HEK293 (cell line): ENCODE measurements at regions not wholly inside any gene's neighbourhood (a gene's known extent, or its start where the extent isn't known, plus 50 kb on each side); places are given as distances from the start of the nearest gene placed in this dataset.
A peak's percentile ranks its signal among the peaks of the same experiment; 100 is the strongest.

Experiments
- CTCF ChIA-PET: fragments of 350-600 bp; formaldehyde crosslinking; extraction: SDS; loops from one replicate; lab custom pipeline; 2021; ENCODE audit warnings: antibody characterized with exemption; lab: Yijun Ruan, JAX
- POLR2A ChIA-PET: fragments of 300-600 bp; formaldehyde crosslinking; extraction: SDS; loops from one replicate; lab custom pipeline; 2020; ENCODE audit warnings: antibody characterized with exemption, inconsistent platforms; lab: Yijun Ruan, JAX
- H3K27ac ChIP-seq: fragments of 200-500 bp; sonication (Bioruptor generic); 2 replicates; pipeline ENCODE4 v1.5.1; 2014; ENCODE audit warnings: low read depth, low read length, control low read depth, inconsistent platforms; ENCODE audit errors: extremely low read depth
- H3K36me3 ChIP-seq, 2 experiments: fragments of 200-500 bp in 1 of 2; sonication (Bioruptor generic) in 1 of 2; 1 replicate in 1 of 2; 2 replicates in 1 of 2; pipeline ENCODE4 v1.5.1; 2014 to 2017; ENCODE audit warnings: inconsistent platforms in 2 of 2, low read length in 2 of 2; ENCODE audit not compliant: control insufficient read depth in 2 of 2, insufficient read depth in 1 of 2
- H3K4me1 ChIP-seq: fragments of 200-500 bp; sonication (Bioruptor generic); 2 replicates; pipeline ENCODE4 v1.5.1; 2014; ENCODE audit warnings: mild to moderate bottlenecking, low read length, inconsistent platforms; ENCODE audit not compliant: control insufficient read depth, insufficient read depth
- H3K4me3 ChIP-seq: 2 replicates; pipeline ENCODE4 v1.5.1; 2011; ENCODE audit warnings: low read depth, mild to moderate bottlenecking, control low read depth, low read length, moderate library complexity
- H3K9me3 ChIP-seq: fragments of 200-500 bp; sonication (Bioruptor generic); 2 replicates; pipeline ENCODE4 v1.5.1; 2014; ENCODE audit warnings: low read depth, low read length, inconsistent platforms; ENCODE audit not compliant: control insufficient read depth, insufficient read depth
- GLIS1 ChIP-seq: fragments of 450-650 bp; formaldehyde crosslinking; IDR thresholded peaks from 2 replicates; pipeline ENCODE4 v1.5.1; 2016; ENCODE audit warnings: missing biosample characterization, missing genetic modification characterization
- KLF1 ChIP-seq: fragments of 450-650 bp; formaldehyde crosslinking; IDR thresholded peaks from 2 replicates; pipeline ENCODE4 v1.5.1; 2016; ENCODE audit warnings: missing biosample characterization, missing genetic modification characterization
- MEIS1 ChIP-seq: sonication (generic); formaldehyde crosslinking; IDR thresholded peaks from 2 replicates; pipeline ENCODE4 v1.8.1; 2022; ENCODE audit warnings: missing genetic modification reagents, mild to moderate bottlenecking, borderline replicate concordance
- ZBTB1 ChIP-seq: fragments of 450-650 bp; formaldehyde crosslinking; IDR thresholded peaks from 2 replicates; pipeline ENCODE4 v1.5.1; 2016; ENCODE audit warnings: missing biosample characterization, missing genetic modification characterization
- ZEB2 ChIP-seq: fragments of 450-650 bp; formaldehyde crosslinking; IDR thresholded peaks from 2 replicates; pipeline ENCODE4 v1.5.1; 2016; ENCODE audit warnings: missing biosample characterization, missing genetic modification characterization
- ZNF132 ChIP-seq: fragments of 450-650 bp; formaldehyde crosslinking; IDR thresholded peaks from 2 replicates; pipeline ENCODE4 v1.5.1; 2017; ENCODE audit warnings: missing biosample characterization, missing genetic modification characterization, borderline replicate concordance
- ZNF140 ChIP-seq: fragments of 450-650 bp; formaldehyde crosslinking; IDR thresholded peaks from 2 replicates; pipeline ENCODE4 v1.5.1; 2016; ENCODE audit warnings: missing biosample characterization, missing genetic modification characterization
- ZNF16 ChIP-seq: fragments of 450-650 bp; formaldehyde crosslinking; IDR thresholded peaks from 2 replicates; pipeline ENCODE4 v1.5.1; 2016; ENCODE audit warnings: low read depth, missing biosample characterization, missing genetic modification characterization
- ZNF211 ChIP-seq: fragments of 450-650 bp; formaldehyde crosslinking; IDR thresholded peaks from 2 replicates; pipeline ENCODE4 v1.5.1; 2016; ENCODE audit warnings: low read depth, missing biosample characterization, missing genetic modification characterization
- ZNF350 ChIP-seq: fragments of 450-650 bp; formaldehyde crosslinking; IDR thresholded peaks from 2 replicates; pipeline ENCODE4 v1.5.0; 2017; ENCODE audit warnings: missing biosample characterization, mild to moderate bottlenecking, missing genetic modification characterization
- ZNF433 ChIP-seq: fragments of 450-650 bp; formaldehyde crosslinking; IDR thresholded peaks from 2 replicates; pipeline ENCODE4 v1.5.1; 2016; ENCODE audit warnings: missing biosample characterization, missing genetic modification characterization, low read depth
- ZNF596 ChIP-seq: fragments of 450-650 bp; IDR thresholded peaks from 2 replicates; pipeline ENCODE4 v1.5.0; 2018; ENCODE audit warnings: missing biosample characterization, mild to moderate bottlenecking, missing genetic modification characterization, moderate library complexity
- ZNF830 ChIP-seq: fragments of 450-650 bp; IDR thresholded peaks from 2 replicates; pipeline ENCODE4 v1.5.0; 2018; ENCODE audit warnings: missing biosample characterization, missing genetic modification characterization, low read depth, mild to moderate bottlenecking, moderate library complexity
- ZSCAN23 ChIP-seq: fragments of 450-650 bp; formaldehyde crosslinking; IDR thresholded peaks from 2 replicates; pipeline ENCODE4 v1.5.1; 2016; ENCODE audit warnings: missing biosample characterization, missing genetic modification characterization
- ZSCAN30 ChIP-seq: fragments of 450-650 bp; IDR thresholded peaks from 2 replicates; pipeline ENCODE4 v1.5.1; 2018; ENCODE audit warnings: missing biosample characterization, mild to moderate bottlenecking, missing genetic modification characterization, moderate library complexity
- ZXDB ChIP-seq: fragments of 450-650 bp; formaldehyde crosslinking; IDR thresholded peaks from 2 replicates; pipeline ENCODE4 v1.5.1; 2016; ENCODE audit warnings: missing biosample characterization, missing genetic modification characterization
- TF ChIP-seq, protein P1 (sequence below): fragments of 450-650 bp; formaldehyde crosslinking; IDR thresholded peaks from 2 replicates; pipeline ENCODE4 v1.5.1; 2016; ENCODE audit warnings: missing biosample characterization, missing genetic modification characterization
- TF ChIP-seq, protein P2 (sequence below): fragments of 450-650 bp; formaldehyde crosslinking; IDR thresholded peaks from 2 replicates; pipeline ENCODE4 v1.5.1; 2016; ENCODE audit warnings: missing biosample characterization, missing genetic modification characterization
- TF ChIP-seq, protein P3 (sequence below): fragments of 450-650 bp; formaldehyde crosslinking; IDR thresholded peaks from 2 replicates; pipeline ENCODE4 v1.5.1; 2016; ENCODE audit warnings: missing biosample characterization, missing genetic modification characterization, borderline replicate concordance
- TF ChIP-seq, protein P4 (sequence below): fragments of 450-650 bp; formaldehyde crosslinking; IDR thresholded peaks from 2 replicates; pipeline ENCODE4 v1.5.1; 2016; ENCODE audit warnings: missing biosample characterization, missing genetic modification characterization

DNA sequence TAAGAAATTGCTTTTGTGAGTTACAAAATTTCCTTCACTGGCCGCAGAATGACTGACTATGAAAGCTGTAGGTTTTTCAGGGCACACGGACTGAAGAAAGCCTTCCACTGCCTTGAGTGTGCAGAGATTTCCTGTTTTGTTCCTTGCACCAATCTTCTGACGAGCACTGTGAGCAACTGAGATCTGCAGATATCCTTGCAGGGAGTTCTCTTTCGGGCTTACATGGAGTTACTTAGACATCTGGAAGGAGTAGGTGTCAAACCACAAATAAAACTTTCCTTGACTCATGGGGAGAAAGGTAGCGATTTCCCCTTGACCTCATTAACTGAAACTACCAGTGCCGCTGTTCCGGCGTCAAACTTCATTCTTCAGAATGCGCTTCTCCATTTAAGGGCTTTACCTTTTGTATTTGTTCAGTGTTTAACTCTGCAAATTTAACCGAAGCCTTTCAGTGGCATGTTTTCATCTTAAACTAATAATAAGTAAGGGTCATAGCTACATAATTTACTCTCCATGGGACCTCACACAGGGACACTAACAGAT lies 1175.3 kb downstream of the GATA3 start:
- no peak overlapping the region for H3K27ac ChIP-seq
- ChIA-PET CTCF (no interaction called here), POLR2A (no interaction called here)
- no peaks in the 10 kb centered on the region for H3K36me3 ChIP-seq
- no peak overlapping the region for H3K4me3 ChIP-seq
- no peaks in the 10 kb centered on the region for H3K4me1 ChIP-seq
- H3K9me3 ChIP-seq: no peaks in the 10 kb centered on the region
- no peak for TF ChIP-seq ZSCAN23 (tag by site-specific recombination)
- TF ChIP-seq ZEB2: no peak
- TF ChIP-seq ZNF140 (tag by site-specific recombination): no peak

DNA sequence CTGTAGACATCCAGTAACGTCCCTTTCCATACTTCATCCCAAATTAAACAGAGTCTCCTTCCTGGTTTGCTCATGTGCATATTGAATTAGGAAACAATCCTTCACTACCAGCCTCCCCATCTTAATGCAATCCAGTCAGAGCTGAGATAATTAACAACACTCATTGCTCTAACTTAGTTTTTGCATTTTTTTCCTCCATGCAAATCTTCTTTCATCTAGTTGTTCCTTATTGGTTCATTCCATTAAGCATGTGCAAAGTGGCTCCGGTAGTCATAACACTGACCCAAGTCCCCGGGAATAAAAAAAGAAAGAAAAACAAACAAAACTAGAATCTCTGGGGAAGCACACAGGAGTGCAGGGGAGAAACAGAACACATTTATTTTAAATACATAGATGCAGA lies 1176.1 kb downstream of the GATA3 start:
- TF ChIP-seq, protein P1, sequence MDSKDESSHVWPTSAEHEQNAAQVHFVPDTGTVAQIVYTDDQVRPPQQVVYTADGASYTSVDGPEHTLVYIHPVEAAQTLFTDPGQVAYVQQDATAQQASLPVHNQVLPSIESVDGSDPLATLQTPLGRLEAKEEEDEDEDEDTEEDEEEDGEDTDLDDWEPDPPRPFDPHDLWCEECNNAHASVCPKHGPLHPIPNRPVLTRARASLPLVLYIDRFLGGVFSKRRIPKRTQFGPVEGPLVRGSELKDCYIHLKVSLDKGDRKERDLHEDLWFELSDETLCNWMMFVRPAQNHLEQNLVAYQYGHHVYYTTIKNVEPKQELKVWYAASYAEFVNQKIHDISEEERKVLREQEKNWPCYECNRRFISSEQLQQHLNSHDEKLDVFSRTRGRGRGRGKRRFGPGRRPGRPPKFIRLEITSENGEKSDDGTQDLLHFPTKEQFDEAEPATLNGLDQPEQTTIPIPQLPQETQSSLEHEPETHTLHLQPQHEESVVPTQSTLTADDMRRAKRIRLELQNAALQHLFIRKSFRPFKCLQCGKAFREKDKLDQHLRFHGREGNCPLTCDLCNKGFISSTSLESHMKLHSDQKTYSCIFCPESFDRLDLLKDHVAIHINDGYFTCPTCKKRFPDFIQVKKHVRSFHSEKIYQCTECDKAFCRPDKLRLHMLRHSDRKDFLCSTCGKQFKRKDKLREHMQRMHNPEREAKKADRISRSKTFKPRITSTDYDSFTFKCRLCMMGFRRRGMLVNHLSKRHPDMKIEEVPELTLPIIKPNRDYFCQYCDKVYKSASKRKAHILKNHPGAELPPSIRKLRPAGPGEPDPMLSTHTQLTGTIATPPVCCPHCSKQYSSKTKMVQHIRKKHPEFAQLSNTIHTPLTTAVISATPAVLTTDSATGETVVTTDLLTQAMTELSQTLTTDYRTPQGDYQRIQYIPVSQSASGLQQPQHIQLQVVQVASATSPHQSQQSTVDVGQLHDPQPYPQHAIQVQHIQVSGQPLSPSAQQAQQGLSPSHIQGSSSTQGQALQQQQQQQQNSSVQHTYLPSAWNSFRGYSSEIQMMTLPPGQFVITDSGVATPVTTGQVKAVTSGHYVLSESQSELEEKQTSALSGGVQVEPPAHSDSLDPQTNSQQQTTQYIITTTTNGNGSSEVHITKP (tag by site-specific recombination): peak; percentile 61
- TF ChIP-seq, protein P2, sequence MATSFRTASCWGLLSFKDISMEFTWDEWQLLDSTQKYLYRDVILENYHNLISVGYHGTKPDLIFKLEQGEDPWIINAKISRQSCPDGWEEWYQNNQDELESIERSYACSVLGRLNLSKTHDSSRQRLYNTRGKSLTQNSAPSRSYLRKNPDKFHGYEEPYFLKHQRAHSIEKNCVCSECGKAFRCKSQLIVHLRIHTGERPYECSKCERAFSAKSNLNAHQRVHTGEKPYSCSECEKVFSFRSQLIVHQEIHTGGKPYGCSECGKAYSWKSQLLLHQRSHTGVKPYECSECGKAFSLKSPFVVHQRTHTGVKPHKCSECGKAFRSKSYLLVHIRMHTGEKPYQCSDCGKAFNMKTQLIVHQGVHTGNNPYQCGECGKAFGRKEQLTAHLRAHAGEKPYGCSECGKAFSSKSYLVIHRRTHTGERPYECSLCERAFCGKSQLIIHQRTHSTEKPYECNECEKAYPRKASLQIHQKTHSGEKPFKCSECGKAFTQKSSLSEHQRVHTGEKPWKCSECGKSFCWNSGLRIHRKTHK (tag by site-specific recombination): no peak
- no peak for TF ChIP-seq ZNF211 (tag by site-specific recombination)
- TF ChIP-seq ZNF433: no peak
- Histone ChIP-seq H3K4me3 (no peak overlapping the region), H3K27ac (no peak overlapping the region), H3K4me1 (no peaks in the 10 kb centered on the region), H3K9me3 (no peaks in the 10 kb centered on the region), H3K36me3 (no peaks in the 10 kb centered on the region)
- ChIA-PET POLR2A (no interaction called here), CTCF (no interaction called here)

DNA sequence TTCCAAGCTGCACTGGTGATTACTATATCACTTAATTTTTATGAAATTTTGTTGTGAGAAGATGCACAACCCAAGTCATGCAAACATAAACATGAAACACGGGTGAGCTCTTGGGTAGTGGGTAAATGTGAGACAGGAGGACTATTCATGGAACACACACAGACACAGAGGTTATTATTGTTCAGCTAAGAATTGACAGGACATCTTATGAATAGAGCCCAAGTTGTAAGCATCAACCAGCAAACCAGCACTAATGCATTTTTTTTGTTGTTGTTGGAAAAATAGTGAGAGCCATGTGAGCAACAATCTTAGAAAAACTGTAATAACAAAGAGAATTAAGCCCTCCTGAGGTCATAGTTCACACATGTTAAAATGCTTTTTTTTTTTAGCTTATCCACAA lies 1179.7 kb downstream of the GATA3 start:
- H3K4me1 ChIP-seq: no peaks in the 10 kb centered on the region; the same call in 1 of the 2 replicates
- no peak overlapping the region for H3K27ac ChIP-seq
- ChIA-PET CTCF (interaction anchor here (1.2 kb wide), 1 partner anchor 25 kb away, joined by 3 read pairs; no protein-coding TSS in a partner anchor), POLR2A (no interaction called here)
- H3K36me3 ChIP-seq: no peaks in the 10 kb centered on the region
- H3K4me3 ChIP-seq: no peak overlapping the region
- no peaks in the 10 kb centered on the region for H3K9me3 ChIP-seq
- TF ChIP-seq ZNF596 (no peak), ZSCAN30 (tag by site-specific recombination) (no peak), MEIS1 (CRISPR knock-in tag) (no peak), ZNF830 (no peak), ZNF16 (no peak), GLIS1 (tag by site-specific recombination) (no peak), ZNF350 (tag by site-specific recombination) (no peak), ZNF132 (tag by site-specific recombination) (no peak), KLF1 (tag by site-specific recombination) (no peak), ZBTB1 (no peak), ZXDB (tag by site-specific recombination) (no peak)
- TF ChIP-seq, protein P3, sequence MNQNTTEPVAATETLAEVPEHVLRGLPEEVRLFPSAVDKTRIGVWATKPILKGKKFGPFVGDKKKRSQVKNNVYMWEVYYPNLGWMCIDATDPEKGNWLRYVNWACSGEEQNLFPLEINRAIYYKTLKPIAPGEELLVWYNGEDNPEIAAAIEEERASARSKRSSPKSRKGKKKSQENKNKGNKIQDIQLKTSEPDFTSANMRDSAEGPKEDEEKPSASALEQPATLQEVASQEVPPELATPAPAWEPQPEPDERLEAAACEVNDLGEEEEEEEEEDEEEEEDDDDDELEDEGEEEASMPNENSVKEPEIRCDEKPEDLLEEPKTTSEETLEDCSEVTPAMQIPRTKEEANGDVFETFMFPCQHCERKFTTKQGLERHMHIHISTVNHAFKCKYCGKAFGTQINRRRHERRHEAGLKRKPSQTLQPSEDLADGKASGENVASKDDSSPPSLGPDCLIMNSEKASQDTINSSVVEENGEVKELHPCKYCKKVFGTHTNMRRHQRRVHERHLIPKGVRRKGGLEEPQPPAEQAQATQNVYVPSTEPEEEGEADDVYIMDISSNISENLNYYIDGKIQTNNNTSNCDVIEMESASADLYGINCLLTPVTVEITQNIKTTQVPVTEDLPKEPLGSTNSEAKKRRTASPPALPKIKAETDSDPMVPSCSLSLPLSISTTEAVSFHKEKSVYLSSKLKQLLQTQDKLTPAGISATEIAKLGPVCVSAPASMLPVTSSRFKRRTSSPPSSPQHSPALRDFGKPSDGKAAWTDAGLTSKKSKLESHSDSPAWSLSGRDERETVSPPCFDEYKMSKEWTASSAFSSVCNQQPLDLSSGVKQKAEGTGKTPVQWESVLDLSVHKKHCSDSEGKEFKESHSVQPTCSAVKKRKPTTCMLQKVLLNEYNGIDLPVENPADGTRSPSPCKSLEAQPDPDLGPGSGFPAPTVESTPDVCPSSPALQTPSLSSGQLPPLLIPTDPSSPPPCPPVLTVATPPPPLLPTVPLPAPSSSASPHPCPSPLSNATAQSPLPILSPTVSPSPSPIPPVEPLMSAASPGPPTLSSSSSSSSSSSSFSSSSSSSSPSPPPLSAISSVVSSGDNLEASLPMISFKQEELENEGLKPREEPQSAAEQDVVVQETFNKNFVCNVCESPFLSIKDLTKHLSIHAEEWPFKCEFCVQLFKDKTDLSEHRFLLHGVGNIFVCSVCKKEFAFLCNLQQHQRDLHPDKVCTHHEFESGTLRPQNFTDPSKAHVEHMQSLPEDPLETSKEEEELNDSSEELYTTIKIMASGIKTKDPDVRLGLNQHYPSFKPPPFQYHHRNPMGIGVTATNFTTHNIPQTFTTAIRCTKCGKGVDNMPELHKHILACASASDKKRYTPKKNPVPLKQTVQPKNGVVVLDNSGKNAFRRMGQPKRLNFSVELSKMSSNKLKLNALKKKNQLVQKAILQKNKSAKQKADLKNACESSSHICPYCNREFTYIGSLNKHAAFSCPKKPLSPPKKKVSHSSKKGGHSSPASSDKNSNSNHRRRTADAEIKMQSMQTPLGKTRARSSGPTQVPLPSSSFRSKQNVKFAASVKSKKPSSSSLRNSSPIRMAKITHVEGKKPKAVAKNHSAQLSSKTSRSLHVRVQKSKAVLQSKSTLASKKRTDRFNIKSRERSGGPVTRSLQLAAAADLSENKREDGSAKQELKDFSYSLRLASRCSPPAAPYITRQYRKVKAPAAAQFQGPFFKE (tag by site-specific recombination): no peak
- TF ChIP-seq, protein P4, sequence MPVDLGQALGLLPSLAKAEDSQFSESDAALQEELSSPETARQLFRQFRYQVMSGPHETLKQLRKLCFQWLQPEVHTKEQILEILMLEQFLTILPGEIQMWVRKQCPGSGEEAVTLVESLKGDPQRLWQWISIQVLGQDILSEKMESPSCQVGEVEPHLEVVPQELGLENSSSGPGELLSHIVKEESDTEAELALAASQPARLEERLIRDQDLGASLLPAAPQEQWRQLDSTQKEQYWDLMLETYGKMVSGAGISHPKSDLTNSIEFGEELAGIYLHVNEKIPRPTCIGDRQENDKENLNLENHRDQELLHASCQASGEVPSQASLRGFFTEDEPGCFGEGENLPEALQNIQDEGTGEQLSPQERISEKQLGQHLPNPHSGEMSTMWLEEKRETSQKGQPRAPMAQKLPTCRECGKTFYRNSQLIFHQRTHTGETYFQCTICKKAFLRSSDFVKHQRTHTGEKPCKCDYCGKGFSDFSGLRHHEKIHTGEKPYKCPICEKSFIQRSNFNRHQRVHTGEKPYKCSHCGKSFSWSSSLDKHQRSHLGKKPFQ (tag by site-specific recombination): no peak
